ENCODE measurements at regions not wholly inside any gene's neighbourhood (a gene's known extent, or its start where the extent isn't known, plus 50 kb on each side); places are given as distances from the start of the nearest gene placed in this dataset.

DNA sequence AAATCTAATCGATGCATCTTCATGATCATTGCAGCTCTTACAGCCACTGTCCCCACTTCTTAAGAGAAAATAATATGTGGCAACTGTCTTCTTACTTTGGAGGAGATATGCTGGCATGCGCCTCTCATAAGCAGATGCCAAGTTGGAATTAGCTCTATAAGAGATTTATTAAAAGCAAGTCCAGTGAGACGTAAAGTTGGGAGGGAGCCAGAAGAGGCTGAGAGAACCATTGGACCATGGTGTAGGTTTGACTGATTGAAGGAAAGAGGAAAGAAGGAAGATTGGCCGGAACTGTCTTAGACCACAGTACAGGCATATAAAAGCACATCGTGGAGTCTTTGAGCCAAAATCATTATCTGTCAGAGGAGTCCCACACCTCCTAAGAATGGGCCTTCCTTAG, 265.7 kb upstream of the ZC3H15 start:
- TF ChIP-seq HCFC1 (IDR thresholded peaks at IDR 0.05; ENCODE audit: low read depth, low read length) (no peak), NFIC (IDR thresholded peaks at IDR 0.05) (no peak), TEAD4 (IDR thresholded peaks at IDR 0.05; ENCODE audit: low read length) (no peak), TEAD4 (CRISPR knock-in tag; IDR thresholded peaks at IDR 0.05; ENCODE audit: borderline replicate concordance) (no peak), GABPB1 (CRISPR knock-in tag; IDR thresholded peaks at IDR 0.05) (no peak), KLF6 (CRISPR knock-in tag; IDR thresholded peaks at IDR 0.05; ENCODE audit: borderline replicate concordance) (no peak), STAT5B (CRISPR knock-in tag; IDR thresholded peaks at IDR 0.05) (no peak), PHF8 (IDR thresholded peaks at IDR 0.05; ENCODE audit: borderline replicate concordance, low read length) (no peak), SNRNP70 (optimal IDR thresholded peaks at IDR 0.05; ENCODE audit: low read depth, low read length) (no peak), ETV5 (CRISPR knock-in tag; IDR thresholded peaks at IDR 0.05; ENCODE audit: low read depth) (no peak), MEF2A (IDR thresholded peaks at IDR 0.05; ENCODE audit: control insufficient read depth, low read depth, low read length) (no peak), PYGO2 (tag; IDR thresholded peaks at IDR 0.05) (no peak), EZH2 (IDR thresholded peaks at IDR 0.05; ENCODE audit: borderline replicate concordance, low read depth, low read length) (no peak)
